ENCODE measurements at regions not wholly inside any gene's neighbourhood (a gene's known extent, or its start where the extent isn't known, plus 50 kb on each side); places are given as distances from the start of the nearest gene placed in this dataset.
"Not testable (repeated sequence)": the region's sequence is repeated elsewhere in the genome, so short reads cannot be mapped to it uniquely, and the experiment has no call there.

DNA sequence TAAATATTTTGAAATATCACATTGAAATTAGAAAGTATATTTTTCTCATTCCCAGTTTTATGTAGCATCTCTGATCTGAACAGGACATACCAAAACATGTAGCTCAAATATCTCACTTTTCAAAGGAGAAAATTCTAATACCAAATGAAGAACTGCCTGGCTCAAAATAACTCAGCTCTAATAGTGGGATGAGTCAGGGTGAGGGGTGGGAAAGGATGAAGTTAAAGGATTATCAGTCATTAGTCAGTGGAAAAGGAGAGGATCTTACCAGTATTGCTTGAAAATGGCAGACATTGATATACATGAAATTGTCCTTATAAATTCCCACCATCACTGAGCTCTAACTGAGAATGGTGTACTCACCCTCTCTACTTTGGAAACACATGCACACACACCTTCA, 803.2 kb downstream of the RAPGEF2 start:
- H3K4me3 ChIP-seq (ENCODE audit: low read depth, low read length), result no peak overlapping the region
- DNase-seq (ENCODE audit: low read depth), result no peak
- TF ChIP-seq CTCF (IDR thresholded peaks at IDR 0.05; ENCODE audit: control insufficient read depth, extremely low read depth, insufficient read depth), result no peak

- no peak overlapping the region for H3K4me3 ChIP-seq (ENCODE audit: low read depth, low read length)
- DNase-seq (ENCODE audit: low read depth), result no peak
- TF ChIP-seq CTCF (IDR thresholded peaks at IDR 0.05; ENCODE audit: control insufficient read depth, extremely low read depth, insufficient read depth), result no peak
These were observed 803.6 kb downstream of the RAPGEF2 start for GRCh38 chr4:159906517-159906916.

GRCh38 chr4:159910721-159911120, 807.8 kb downstream of the RAPGEF2 start:
- H3K4me3 ChIP-seq (ENCODE audit: low read depth, low read length), result no peak overlapping the region
- DNase-seq (ENCODE audit: low read depth), result no peak
- no peak for TF ChIP-seq CTCF (IDR thresholded peaks at IDR 0.05; ENCODE audit: control insufficient read depth, extremely low read depth, insufficient read depth)

DNA sequence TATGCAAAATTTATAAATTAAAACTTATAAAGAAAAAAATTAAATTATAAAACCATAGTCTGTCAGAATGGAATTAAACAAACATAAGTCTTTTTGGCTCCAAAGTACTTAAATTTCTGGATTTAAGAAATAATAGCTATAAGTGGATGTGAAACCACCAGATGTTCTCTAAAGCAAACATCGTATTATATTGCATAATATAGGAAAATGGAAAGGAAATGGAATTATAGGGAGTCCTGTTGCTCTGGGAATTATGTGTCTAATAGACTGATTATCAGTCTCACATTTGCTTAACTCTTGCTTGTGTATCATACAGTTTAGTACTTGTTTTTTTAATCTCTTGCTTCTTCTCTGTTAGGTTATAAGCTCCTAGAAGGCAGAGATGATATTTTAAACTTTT, 819.2 kb downstream of the RAPGEF2 start:
- no peak for TF ChIP-seq CTCF (IDR thresholded peaks at IDR 0.05; ENCODE audit: control insufficient read depth, extremely low read depth, insufficient read depth)
- no peak overlapping the region for H3K4me3 ChIP-seq (ENCODE audit: low read depth, low read length)
- no peak for DNase-seq (ENCODE audit: low read depth)

- no peak for DNase-seq (ENCODE audit: low read depth)
- no peak for TF ChIP-seq CTCF (IDR thresholded peaks at IDR 0.05; ENCODE audit: control insufficient read depth, extremely low read depth, insufficient read depth)
- H3K4me3 ChIP-seq (ENCODE audit: low read depth, low read length), result no peak overlapping the region
These were observed 822.9 kb downstream of the RAPGEF2 start for GRCh38 chr4:159925770-159926169.

GRCh38 chr4:159926871-159927270, 824.0 kb downstream of the RAPGEF2 start:
- no peak overlapping the region for H3K4me3 ChIP-seq (ENCODE audit: low read depth, low read length)
- no peak for TF ChIP-seq CTCF (IDR thresholded peaks at IDR 0.05; ENCODE audit: control insufficient read depth, extremely low read depth, insufficient read depth)
- DNase-seq (ENCODE audit: low read depth), result no peak

GRCh38 chr4:159927781-159928180, 824.9 kb downstream of the RAPGEF2 start:
- no peak for DNase-seq (ENCODE audit: low read depth)
- TF ChIP-seq CTCF (IDR thresholded peaks at IDR 0.05; ENCODE audit: control insufficient read depth, extremely low read depth, insufficient read depth), result no peak
- H3K4me3 ChIP-seq (ENCODE audit: low read depth, low read length), result no peak overlapping the region

GRCh38 chr4:159934602-159935001, 831.7 kb downstream of the RAPGEF2 start:
- DNase-seq (ENCODE audit: low read depth); H3K4me3 ChIP-seq (ENCODE audit: low read depth, low read length): not testable (repeated sequence)
